C4-2B (cell line): ENCODE measurements at regions not wholly inside any gene's neighbourhood (a gene's known extent, or its start where the extent isn't known, plus 50 kb on each side); places are given as distances from the start of the nearest gene placed in this dataset.

Source experiments
- H3K27ac ChIP-seq: fragments of 450-650 bp; 2 replicates; pipeline ENCODE4 v1.5.1; 2017
- CTCF ChIP-seq: fragments of 450-650 bp; conservative IDR thresholded peaks from 2 replicates; pipeline ENCODE4 v1.5.1; 2017; ENCODE audit warnings: mild to moderate bottlenecking
- ZFX ChIP-seq: fragments of 450-650 bp; IDR thresholded peaks from 2 replicates; pipeline ENCODE4 v1.6.1; 2017

- no peak for TF ChIP-seq CTCF
- no peak for TF ChIP-seq ZFX
These were observed 178.7 kb upstream of the TSHZ2 start for GRCh38 chr20:52793339-52793963.

DNA sequence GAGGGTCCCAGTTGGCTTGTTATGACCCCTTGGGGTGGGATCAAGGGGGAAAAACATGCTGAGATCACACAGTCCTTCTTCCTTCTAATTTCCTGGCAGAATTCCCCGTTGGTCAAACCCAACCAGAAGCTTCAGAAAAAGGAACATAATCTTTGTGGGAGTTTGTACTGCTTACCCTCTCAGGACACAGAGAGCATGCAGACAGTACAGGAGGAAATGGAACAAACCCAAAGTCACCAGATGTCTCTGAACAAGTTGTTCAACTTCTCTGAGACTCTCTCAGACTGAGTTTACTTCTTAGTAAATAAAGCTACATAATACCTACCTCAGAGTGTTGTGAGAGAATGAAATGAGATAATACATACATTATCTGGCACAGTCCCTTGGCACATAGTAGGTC is 181.1 kb upstream of the TSHZ2 start:
- TF ChIP-seq CTCF = no peak
- TF ChIP-seq ZFX = no peak
- peak overlapping the region; percentile 87 for H3K27ac ChIP-seq

More at GRCh38 chr20:52793339-52793963, 178.7 kb upstream of the TSHZ2 start:
- no peak overlapping the region for H3K27ac ChIP-seq

DNA sequence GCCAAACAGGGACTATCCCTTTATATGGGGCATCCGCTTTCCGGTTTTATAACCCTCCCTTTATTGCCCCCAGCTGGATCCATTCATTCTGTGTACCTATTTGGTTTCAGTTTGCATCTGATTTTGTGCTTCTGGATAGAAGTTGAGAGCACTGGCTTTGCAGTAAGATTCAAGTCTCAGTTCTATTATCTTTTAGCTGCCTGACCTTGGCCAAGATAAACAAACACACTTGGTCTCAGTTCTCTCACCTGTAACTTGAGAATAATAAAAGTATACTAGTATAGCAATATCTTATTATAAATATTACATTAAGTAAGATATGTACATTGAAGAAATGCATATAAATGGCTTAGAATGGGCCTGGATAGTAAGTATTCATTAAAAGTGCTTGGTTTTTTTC is 182.4 kb upstream of the TSHZ2 start:
- H3K27ac ChIP-seq = peak overlapping the region; percentile 1; the same call in 1 of the 2 replicates
- TF ChIP-seq CTCF (no peak), ZFX (no peak)

- TF ChIP-seq ZFX = no peak
- TF ChIP-seq CTCF = no peak
- no peak overlapping the region for H3K27ac ChIP-seq
These were observed 184.2 kb upstream of the TSHZ2 start for GRCh38 chr20:52787962-52788361.

DNA sequence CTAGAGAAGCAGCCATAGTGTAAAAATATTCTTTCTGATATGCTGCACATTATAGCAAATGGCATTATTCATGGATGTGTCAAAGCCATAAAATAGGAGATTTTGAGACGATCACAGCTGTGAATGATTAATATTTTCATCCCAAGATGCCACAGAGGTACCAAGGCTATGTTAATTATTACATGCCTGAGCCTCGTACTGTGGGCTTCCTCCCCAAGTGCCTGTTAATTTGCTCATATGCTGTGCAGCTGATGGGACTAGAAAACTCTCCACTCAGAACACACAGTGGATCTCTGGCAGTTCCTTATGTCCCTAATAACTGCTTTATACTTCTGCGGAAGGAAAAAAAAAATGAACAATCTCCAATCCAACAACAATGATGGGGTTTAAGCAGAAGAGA is 184.9 kb upstream of the TSHZ2 start:
- TF ChIP-seq CTCF = no peak
- TF ChIP-seq ZFX = no peak
- no peak overlapping the region for H3K27ac ChIP-seq

DNA sequence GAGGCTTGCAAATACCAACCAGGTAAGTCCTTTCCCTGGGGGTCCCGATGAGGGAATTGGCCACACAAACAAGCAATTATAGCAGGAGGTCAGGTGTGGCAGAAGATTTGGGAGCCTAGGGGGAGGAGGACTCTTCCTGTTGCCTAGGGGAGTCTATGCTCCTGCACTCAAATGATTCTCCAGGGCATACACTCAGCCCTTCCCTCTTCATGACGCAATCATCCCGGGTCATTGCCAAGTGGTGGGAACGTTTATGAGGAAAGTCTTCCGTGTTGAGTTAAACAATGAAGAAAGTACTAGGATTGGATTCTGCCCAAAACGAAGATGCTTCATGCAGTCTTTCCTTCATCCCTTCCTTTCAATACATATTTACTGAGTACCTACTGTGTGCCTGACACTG is 186.5 kb upstream of the TSHZ2 start:
- H3K27ac ChIP-seq = no peak overlapping the region
- TF ChIP-seq CTCF = no peak
- no peak for TF ChIP-seq ZFX

GRCh38 chr20:52783769-52784168 is 188.4 kb upstream of the TSHZ2 start:
- TF ChIP-seq CTCF = peak; percentile 47
- TF ChIP-seq ZFX = no peak
- H3K27ac ChIP-seq = no peak overlapping the region
